ENCODE measurements at regions not wholly inside any gene's neighbourhood (a gene's known extent, or its start where the extent isn't known, plus 50 kb on each side); places are given as distances from the start of the nearest gene placed in this dataset.
"Not testable (repeated sequence)": the region's sequence is repeated elsewhere in the genome, so short reads cannot be mapped to it uniquely, and the experiment has no call there.

GRCh38 chrX:40863671-40864070, 128.3 kb upstream of the MED14 start:
- intact Hi-C loops (cut with DNase I): no loop called here
- H3K27ac ChIP-seq: no peak overlapping the region
- no peaks in the 10 kb centered on the region for H3K36me3 ChIP-seq
- no peak overlapping the region for H3K9ac ChIP-seq (ENCODE audit: low read depth in 2 of 2, low read length in 2 of 2)
- H3K9me3 ChIP-seq: no peaks in the 10 kb centered on the region
- H3K4me3 ChIP-seq: no peak overlapping the region
- TF ChIP-seq, protein P1, sequence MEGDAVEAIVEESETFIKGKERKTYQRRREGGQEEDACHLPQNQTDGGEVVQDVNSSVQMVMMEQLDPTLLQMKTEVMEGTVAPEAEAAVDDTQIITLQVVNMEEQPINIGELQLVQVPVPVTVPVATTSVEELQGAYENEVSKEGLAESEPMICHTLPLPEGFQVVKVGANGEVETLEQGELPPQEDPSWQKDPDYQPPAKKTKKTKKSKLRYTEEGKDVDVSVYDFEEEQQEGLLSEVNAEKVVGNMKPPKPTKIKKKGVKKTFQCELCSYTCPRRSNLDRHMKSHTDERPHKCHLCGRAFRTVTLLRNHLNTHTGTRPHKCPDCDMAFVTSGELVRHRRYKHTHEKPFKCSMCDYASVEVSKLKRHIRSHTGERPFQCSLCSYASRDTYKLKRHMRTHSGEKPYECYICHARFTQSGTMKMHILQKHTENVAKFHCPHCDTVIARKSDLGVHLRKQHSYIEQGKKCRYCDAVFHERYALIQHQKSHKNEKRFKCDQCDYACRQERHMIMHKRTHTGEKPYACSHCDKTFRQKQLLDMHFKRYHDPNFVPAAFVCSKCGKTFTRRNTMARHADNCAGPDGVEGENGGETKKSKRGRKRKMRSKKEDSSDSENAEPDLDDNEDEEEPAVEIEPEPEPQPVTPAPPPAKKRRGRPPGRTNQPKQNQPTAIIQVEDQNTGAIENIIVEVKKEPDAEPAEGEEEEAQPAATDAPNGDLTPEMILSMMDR (IDR thresholded peaks at IDR 0.05): no peak
- no peak for DNase-seq
- H3K4me1 ChIP-seq: no peaks in the 10 kb centered on the region
- H3K27me3 ChIP-seq: peaks cover 3% of the 10 kb centered on the region

- intact Hi-C loops (cut with DNase I): no loop called here
These were observed 129.6 kb upstream of the MED14 start for GRCh38 chrX:40864972-40865371.

GRCh38 chrX:40866893-40867292, 131.6 kb upstream of the MED14 start:
- H3K4me1 ChIP-seq: no peaks in the 10 kb centered on the region
- no peak overlapping the region for H3K4me3 ChIP-seq
- no peak overlapping the region for H3K27ac ChIP-seq
- TF ChIP-seq, protein P1 (IDR thresholded peaks at IDR 0.05): no peak
- H3K9me3 ChIP-seq: no peaks in the 10 kb centered on the region
- H3K9ac ChIP-seq (ENCODE audit: low read depth in 2 of 2, low read length in 2 of 2): no peak overlapping the region
- H3K27me3 ChIP-seq: peaks cover 3% of the 10 kb centered on the region
- DNase-seq: no peak
- intact Hi-C loops (cut with DNase I): no loop called here
- H3K36me3 ChIP-seq: no peaks in the 10 kb centered on the region

More at GRCh38 chrX:40864972-40865371, 129.6 kb upstream of the MED14 start:
- Histone ChIP-seq H3K9me3 (no peaks in the 10 kb centered on the region), H3K27me3 (peaks cover 3% of the 10 kb centered on the region), H3K4me3 (no peak overlapping the region), H3K9ac (ENCODE audit: low read depth in 2 of 2, low read length in 2 of 2) (no peak overlapping the region), H3K36me3 (no peaks in the 10 kb centered on the region), H3K27ac (no peak overlapping the region), H3K4me1 (no peaks in the 10 kb centered on the region)
- DNase-seq: no peak
- TF ChIP-seq, protein P1 (IDR thresholded peaks at IDR 0.05): no peak

GRCh38 chrX:40867352-40867751, 132.0 kb upstream of the MED14 start:
- TF ChIP-seq, protein P1 (IDR thresholded peaks at IDR 0.05): no peak
- H3K27me3 ChIP-seq: peaks cover 3% of the 10 kb centered on the region
- H3K9ac ChIP-seq (ENCODE audit: low read depth in 2 of 2, low read length in 2 of 2): no peak overlapping the region
- H3K9me3 ChIP-seq: no peaks in the 10 kb centered on the region
- H3K4me3 ChIP-seq: no peak overlapping the region
- intact Hi-C loops (cut with DNase I): no loop called here
- H3K27ac ChIP-seq: no peak overlapping the region
- H3K4me1 ChIP-seq: no peaks in the 10 kb centered on the region
- no peaks in the 10 kb centered on the region for H3K36me3 ChIP-seq
- no peak for DNase-seq

DNA sequence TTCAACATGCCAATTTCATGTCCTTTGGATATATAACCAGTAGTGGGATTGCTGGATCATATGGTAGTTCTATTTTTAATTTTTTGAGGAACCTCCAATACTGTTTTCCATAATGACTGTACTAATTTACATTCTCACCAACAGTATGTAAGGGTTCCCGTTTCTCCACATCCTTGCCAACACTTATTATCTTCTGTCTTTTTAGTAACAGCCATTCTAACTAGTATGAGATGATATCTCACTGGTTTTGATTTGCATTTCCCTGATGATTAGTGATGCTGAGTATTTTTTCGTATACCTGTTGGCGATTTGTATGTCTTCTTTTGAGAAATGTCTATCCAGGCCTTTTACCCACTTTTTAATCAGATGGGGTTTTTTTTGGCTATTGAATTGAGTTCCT, 133.5 kb upstream of the MED14 start:
- Histone ChIP-seq H3K4me1 (no peaks in the 10 kb centered on the region), H3K27me3 (peaks cover 3% of the 10 kb centered on the region), H3K9me3 (no peaks in the 10 kb centered on the region), H3K27ac (no peak overlapping the region), H3K9ac (ENCODE audit: low read depth in 2 of 2, low read length in 2 of 2) (no peak overlapping the region), H3K36me3 (no peaks in the 10 kb centered on the region), H3K4me3 (no peak overlapping the region)
- TF ChIP-seq, protein P1 (IDR thresholded peaks at IDR 0.05): no peak
- no peak for DNase-seq
- intact Hi-C loops (cut with DNase I): no loop called here

- H3K36me3 ChIP-seq; H3K9ac ChIP-seq (ENCODE audit: low read depth in 2 of 2, low read length in 2 of 2); H3K9me3 ChIP-seq; H3K27me3 ChIP-seq; H3K27ac ChIP-seq; DNase-seq; H3K4me1 ChIP-seq; H3K4me3 ChIP-seq: not testable (repeated sequence)
- intact Hi-C loops (cut with DNase I): loop anchor here (10.0 kb wide), 1 partner anchor 244 kb away; no protein-coding TSS in a partner anchor
These were observed 135.6 kb upstream of the MED14 start for GRCh38 chrX:40870982-40871381.

Data from colonic mucosa (tissue), 4 donors.